A549 (cell line): ENCODE measurements at regions not wholly inside any gene's neighbourhood (a gene's known extent, or its start where the extent isn't known, plus 50 kb on each side); places are given as distances from the start of the nearest gene placed in this dataset.

Source experiments
- ATAC-seq, 2 experiments: fragments of 200-7000 bp in 1 of 2; fragments of >200 bp in 1 of 2; cut with Nextera tagmentation in 1 of 2; cut with Tn5 transposase in 1 of 2; 3 replicates each; pipeline versions ENCODE4 v1.8.0 to v1.9.1; 2018 to 2020; ENCODE audit warnings: mild to moderate bottlenecking in 1 of 2, moderate library complexity in 1 of 2
- CTCF ChIA-PET: fragments of 300-600 bp; sonication (Branson Sonifier 250); formaldehyde crosslinking; extraction: SDS; loops from one replicate; lab custom pipeline; 2021; ENCODE audit warnings: antibody characterized with exemption, inconsistent platforms; lab: Yijun Ruan, JAX
- POLR2A ChIA-PET: fragments of 350-600 bp; formaldehyde crosslinking; extraction: SDS; loops from one replicate; lab custom pipeline; 2021; ENCODE audit warnings: antibody characterized with exemption, inconsistent platforms; lab: Yijun Ruan, JAX
- DNase-seq, 2 experiments: peaks; one replicate each; pipeline versions ENCODE4 v3.0.0 to v3.0.0-alpha.2; 2011 to 2016; ENCODE audit warnings: low read depth in 1 of 2, low spot score in 1 of 2
- FAIRE-seq: peaks from 2 replicates; lab custom pipeline; 2011; peaks lifted over from hg19 to GRCh38; lab: Jason Lieb, UNC
- H3K27ac ChIP-seq, 2 experiments: fragments of >200 bp; sonication (Bioruptor Twin); formaldehyde crosslinking; 3 replicates each; pipeline ENCODE4 v1.5.1; 2016 to 2017
- H3K4me1 ChIP-seq: fragments of >200 bp; sonication (Bioruptor Twin); formaldehyde crosslinking; 3 replicates; pipeline ENCODE4 v1.6.1; 2016
- H3K4me2 ChIP-seq: fragments of >200 bp; sonication (Bioruptor Twin); formaldehyde crosslinking; 3 replicates; pipeline ENCODE4 v1.6.1; 2016
- H3K4me3 ChIP-seq: fragments of >200 bp; sonication (Bioruptor Twin); formaldehyde crosslinking; 3 replicates; pipeline ENCODE4 v1.5.1; 2016
- H3K9me3 ChIP-seq: fragments of >200 bp; sonication (Bioruptor Twin); formaldehyde crosslinking; 3 replicates; pipeline ENCODE4 v1.6.1; 2016
- ATOH8 ChIP-seq: fragments of 250-450 bp; sonication (Bioruptor Pico); IDR thresholded peaks from 2 replicates; pipeline ENCODE4 v1.5.0; 2020; ENCODE audit warnings: low read depth, mild to moderate bottlenecking, moderate library complexity
- BCL3 ChIP-seq: fragments of >200 bp; sonication (Bioruptor Twin); formaldehyde crosslinking; IDR thresholded peaks from 3 replicates; pipeline ENCODE4 v1.6.1; 2016
- CEBPB ChIP-seq, 2 experiments: fragments of >200 bp in 1 of 2; sonication (Bioruptor Twin) in 1 of 2; formaldehyde crosslinking in 1 of 2; IDR thresholded peaks; 2 replicates each; pipeline ENCODE4 v1.6.1; 2012 to 2016
- CHD2 ChIP-seq: fragments of 150-350 bp; IDR thresholded peaks from 2 replicates; pipeline ENCODE4 v1.6.1; 2014; ENCODE audit warnings: low read length; ENCODE audit not compliant: partially characterized antibody
- E2F6 ChIP-seq: IDR thresholded peaks from 2 replicates; pipeline ENCODE4 v1.6.1; 2012; ENCODE audit warnings: low read depth, borderline replicate concordance
- EHMT2 ChIP-seq: fragments of 200-600 bp; sonication (generic); IDR thresholded peaks from 2 replicates; pipeline ENCODE4 v1.6.1; 2016; ENCODE audit warnings: antibody characterized with exemption, low read depth, mild to moderate bottlenecking, moderate library complexity
- ELK1 ChIP-seq: fragments of 150-350 bp; IDR thresholded peaks from 2 replicates; pipeline ENCODE4 v1.6.1; 2014; ENCODE audit warnings: low read depth, mild to moderate bottlenecking, low read length
- EP300 ChIP-seq, 2 experiments: fragments of >200 bp; sonication (Bioruptor Twin); formaldehyde crosslinking; IDR thresholded peaks; 2 replicates in 1 of 2; 3 replicates in 1 of 2; pipeline ENCODE4 v1.6.1; 2016 to 2017
- FOXS1 ChIP-seq: fragments of 250-450 bp; sonication (Bioruptor Pico); IDR thresholded peaks from 2 replicates; pipeline ENCODE4 v1.5.0; 2020; ENCODE audit warnings: mild to moderate bottlenecking, moderate library complexity
- GATA3 ChIP-seq: IDR thresholded peaks from 2 replicates; pipeline ENCODE4 v1.6.1; 2012; ENCODE audit warnings: borderline replicate concordance
- HDAC2 ChIP-seq: fragments of 200-600 bp; sonication (generic); IDR thresholded peaks from 2 replicates; pipeline ENCODE4 v1.6.1; 2016
- HMGXB4 ChIP-seq: fragments of 250-450 bp; sonication (Bioruptor Pico); IDR thresholded peaks from 2 replicates; pipeline ENCODE4 v1.5.0; 2021; ENCODE audit warnings: mild to moderate bottlenecking, moderate library complexity, borderline replicate concordance
- HOXA7 ChIP-seq: fragments of 250-450 bp; sonication (Bioruptor Pico); IDR thresholded peaks from 2 replicates; pipeline ENCODE4 v1.5.0; 2020; ENCODE audit warnings: mild to moderate bottlenecking, moderate library complexity
- HOXB13 ChIP-seq: fragments of 250-450 bp; sonication (Bioruptor Pico); IDR thresholded peaks from 2 replicates; pipeline ENCODE4 v1.5.0; 2020; ENCODE audit warnings: low read depth, mild to moderate bottlenecking, moderate library complexity
- KDM1A ChIP-seq: fragments of 200-600 bp; sonication (generic); IDR thresholded peaks from 2 replicates; pipeline ENCODE4 v1.6.1; 2016; ENCODE audit warnings: low read depth, mild to moderate bottlenecking
- KDM5A ChIP-seq: fragments of 200-600 bp; sonication (generic); IDR thresholded peaks from 2 replicates; pipeline ENCODE4 v1.6.1; 2016; ENCODE audit warnings: antibody characterized with exemption, mild to moderate bottlenecking
- MYC ChIP-seq: IDR thresholded peaks from 2 replicates; pipeline ENCODE4 v1.6.1; 2012; ENCODE audit warnings: mild to moderate bottlenecking, inconsistent platforms, low read length, improper control_type of control experiment, borderline replicate concordance
- NFE2L2 ChIP-seq: fragments of 150-350 bp; conservative IDR thresholded peaks from 2 replicates; pipeline ENCODE4 v1.6.1; 2014; ENCODE audit warnings: low read length
- NPAS2 ChIP-seq: fragments of 250-450 bp; sonication (Bioruptor Pico); IDR thresholded peaks from 2 replicates; pipeline ENCODE4 v1.8.0; 2022; ENCODE audit warnings: mild to moderate bottlenecking, moderate library complexity, borderline replicate concordance
- NR3C1 ChIP-seq: fragments of >200 bp; sonication (Bioruptor Twin); formaldehyde crosslinking; IDR thresholded peaks from 3 replicates; pipeline ENCODE4 v1.6.1; 2017
- PHF8 ChIP-seq: fragments of 200-600 bp; sonication (generic); IDR thresholded peaks from 2 replicates; pipeline ENCODE4 v1.6.1; 2016; ENCODE audit warnings: low read depth, mild to moderate bottlenecking, antibody characterized with exemption, moderate library complexity, borderline replicate concordance
- POLR2A ChIP-seq: IDR thresholded peaks from 2 replicates; pipeline ENCODE4 v1.6.1; 2012; ENCODE audit warnings: mild to moderate bottlenecking, low read length
- RAD21 ChIP-seq, 2 experiments: fragments of >200 bp in 1 of 2; sonication (Bioruptor Twin) in 1 of 2; formaldehyde crosslinking in 1 of 2; IDR thresholded peaks in 1 of 2; conservative IDR thresholded peaks in 1 of 2; 2 replicates in 1 of 2; 3 replicates in 1 of 2; pipeline ENCODE4 v1.6.1; 2012 to 2018; ENCODE audit warnings: inconsistent platforms in 1 of 2
- RARB ChIP-seq: fragments of 250-450 bp; sonication (Bioruptor Pico); IDR thresholded peaks from 2 replicates; pipeline ENCODE4 v1.8.0; 2021; ENCODE audit warnings: mild to moderate bottlenecking, moderate library complexity
- TFCP2L1 ChIP-seq: fragments of 250-450 bp; sonication (Bioruptor Pico); IDR thresholded peaks from 2 replicates; pipeline ENCODE4 v1.5.0; 2021; ENCODE audit warnings: mild to moderate bottlenecking
- TP53 ChIP-seq: fragments of 250-450 bp; sonication (Bioruptor Pico); IDR thresholded peaks from 2 replicates; pipeline ENCODE4 v1.5.0; 2021; ENCODE audit warnings: mild to moderate bottlenecking, moderate library complexity
- ZNF302 ChIP-seq: fragments of 250-450 bp; sonication (Bioruptor Pico); IDR thresholded peaks from 2 replicates; pipeline ENCODE4 v1.9.0; 2021; ENCODE audit warnings: inconsistent platforms, mild to moderate bottlenecking, moderate library complexity
- ZSCAN20 ChIP-seq: fragments of 250-450 bp; sonication (Bioruptor Pico); IDR thresholded peaks from 2 replicates; pipeline ENCODE4 v1.8.0; 2022; ENCODE audit warnings: mild to moderate bottlenecking, moderate library complexity
- WGBS: methylation state at CpG from one replicate; pipeline ENCODE4 v1.1.6; 2017; ENCODE audit errors: missing lambda C conversion rate; 5-methylcytosine and 5-hydroxymethylcytosine counted together

GRCh38 chr17:13199425-13199824 lies 181.6 kb upstream of the ELAC2 start:
- ChIA-PET CTCF (interaction anchor here (0.7 to 1.3 kb wide), 2 partner anchors 10 to 1103 kb away, joined by 3 read pairs; no protein-coding TSS in a partner anchor), POLR2A (no interaction called here)

GRCh38 chr17:13197586-13197985 lies 179.8 kb upstream of the ELAC2 start:
- no peak overlapping the region for H3K4me3 ChIP-seq
- ChIA-PET POLR2A (no interaction called here), CTCF (no interaction called here)
- no peak overlapping the region for H3K27ac ChIP-seq
- FAIRE-seq, result peak; percentile 88
- TF ChIP-seq FOXS1 (CRISPR knock-in tag), result no peak
- no peak for TF ChIP-seq HOXB13 (CRISPR knock-in tag)
- TF ChIP-seq HOXA7, result no peak
- no peak for TF ChIP-seq GATA3
- no peak for TF ChIP-seq KDM5A
- TF ChIP-seq RARB (CRISPR knock-in tag), result no peak
- TF ChIP-seq HDAC2, result no peak
- TF ChIP-seq BCL3, result no peak
- TF ChIP-seq E2F6, result no peak
- H3K4me1 ChIP-seq, result no peaks in the 10 kb centered on the region
- no peak for ATAC-seq
- H3K9me3 ChIP-seq, result no peaks in the 10 kb centered on the region; the same call in 2 of the 3 replicates
- no peak for DNase-seq
- no peak overlapping the region for H3K4me2 ChIP-seq
- whole genome bisulfite sequencing, result 8% methylated on average over 4 of the region's 4 CpGs

More at GRCh38 chr17:13199425-13199824, 181.6 kb upstream of the ELAC2 start:
- FAIRE-seq (no peak), DNase-seq (no peak), ATAC-seq (no peak)
- no peak overlapping the region for H3K27ac ChIP-seq
- H3K4me2 ChIP-seq, result no peak overlapping the region
- H3K9me3 ChIP-seq, result no peaks in the 10 kb centered on the region; the same call in 2 of the 3 replicates
- H3K4me1 ChIP-seq, result no peaks in the 10 kb centered on the region
- no peak overlapping the region for H3K4me3 ChIP-seq
- TF ChIP-seq ZSCAN20 (CRISPR knock-in tag) (no peak), CHD2 (no peak), KDM1A (no peak), RAD21 (conservative IDR thresholded peaks at IDR 0.05 in 1 of 2, IDR thresholded peaks at IDR 0.05 in 1 of 2) (no peak), TFCP2L1 (CRISPR knock-in tag) (no peak), HMGXB4 (CRISPR knock-in tag) (no peak), ZNF302 (CRISPR knock-in tag) (no peak), EP300 (IDR thresholded peaks at IDR 0.05) (no peak), TP53 (CRISPR knock-in tag) (no peak)

- no peak overlapping the region for H3K4me3 ChIP-seq
- TF ChIP-seq POLR2A (no peak), ELK1 (no peak), EHMT2 (no peak), NPAS2 (CRISPR knock-in tag) (no peak), NR3C1 (no peak), NFE2L2 (no peak), PHF8 (no peak), ZNF302 (CRISPR knock-in tag) (no peak), ATOH8 (CRISPR knock-in tag) (no peak), CEBPB (IDR thresholded peaks at IDR 0.05) (no peak), TP53 (CRISPR knock-in tag) (no peak), RAD21 (conservative IDR thresholded peaks at IDR 0.05 in 1 of 2, IDR thresholded peaks at IDR 0.05 in 1 of 2) (no peak), HDAC2 (no peak), KDM1A (no peak), MYC (no peak)
- ChIA-PET CTCF (no interaction called here), POLR2A (no interaction called here)
- ATAC-seq, result no peak
- no peak for FAIRE-seq
- no peak for DNase-seq
- no peaks in the 10 kb centered on the region for H3K4me1 ChIP-seq
- WGBS, result 2% methylated on average over 2 of the region's 2 CpGs
- no peak overlapping the region for H3K4me2 ChIP-seq
- no peak overlapping the region for H3K27ac ChIP-seq
- no peaks in the 10 kb centered on the region for H3K9me3 ChIP-seq
Observed at GRCh38 chr17:13194887-13195286, 177.1 kb upstream of the ELAC2 start.
